CD4-positive, alpha-beta T cell treated with Interleukin-4 for 4 hours (primary cell): ENCODE measurements at regions not wholly inside any gene's neighbourhood (a gene's known extent, or its start where the extent isn't known, plus 50 kb on each side); places are given as distances from the start of the nearest gene placed in this dataset.
"Not testable (repeated sequence)": the region's sequence is repeated elsewhere in the genome, so short reads cannot be mapped to it uniquely, and the experiment has no call there.

ENCODE experiments used
- DNase-seq: peaks from one replicate; pipeline ENCODE4 v3.0.0-alpha.2; 2020

- DNase-seq = no peak
Measured at GRCh38 chr5:39779831-39780230, 355.1 kb upstream of the DAB2 start.

- DNase-seq = no peak
Measured at GRCh38 chr5:39775797-39776365, 351.1 kb upstream of the DAB2 start.

- no peak for DNase-seq
Measured at GRCh38 chr5:39775086-39775796, 350.5 kb upstream of the DAB2 start.

- DNase-seq = no peak
Measured at GRCh38 chr5:39774605-39775004, 349.8 kb upstream of the DAB2 start.

- DNase-seq = no peak
Measured at GRCh38 chr5:39772307-39772706, 347.5 kb upstream of the DAB2 start.

- DNase-seq = no peak
Measured at GRCh38 chr5:39767916-39768315, 343.1 kb upstream of the DAB2 start.

- DNase-seq = no peak
Measured at GRCh38 chr5:39765366-39765765, 340.6 kb upstream of the DAB2 start.

- DNase-seq = no peak
Measured at GRCh38 chr5:39762761-39763160, 338.0 kb upstream of the DAB2 start.

- no peak for DNase-seq
Measured at GRCh38 chr5:39761199-39761950, 336.6 kb upstream of the DAB2 start.

- no peak for DNase-seq
Measured at GRCh38 chr5:39760385-39761198, 335.8 kb upstream of the DAB2 start.

GRCh38 chr5:39759701-39760100 lies 334.9 kb upstream of the DAB2 start:
- DNase-seq = no peak

- DNase-seq = no peak
Measured at GRCh38 chr5:39758426-39758825, 333.6 kb upstream of the DAB2 start.

- no peak for DNase-seq
Measured at GRCh38 chr5:39757131-39757530, 332.4 kb upstream of the DAB2 start.

GRCh38 chr5:39755986-39756385 lies 331.2 kb upstream of the DAB2 start:
- no peak for DNase-seq

GRCh38 chr5:39755452-39755851 lies 330.7 kb upstream of the DAB2 start:
- no peak for DNase-seq

- DNase-seq = not testable (repeated sequence)
Measured at GRCh38 chr5:39753747-39754146, 329.0 kb upstream of the DAB2 start.

GRCh38 chr5:39750661-39751060 lies 325.9 kb upstream of the DAB2 start:
- no peak for DNase-seq

GRCh38 chr5:39742916-39743315 lies 318.1 kb upstream of the DAB2 start:
- no peak for DNase-seq

- DNase-seq = no peak
Measured at GRCh38 chr5:39740404-39740803, 315.6 kb upstream of the DAB2 start.

GRCh38 chr5:39732166-39732565 lies 307.4 kb upstream of the DAB2 start:
- DNase-seq = no peak

- no peak for DNase-seq
Measured at GRCh38 chr5:39730699-39731098, 305.9 kb upstream of the DAB2 start.

- no peak for DNase-seq
Measured at GRCh38 chr5:39730006-39730405, 305.2 kb upstream of the DAB2 start.

- DNase-seq = no peak
Measured at GRCh38 chr5:39726467-39726866, 301.7 kb upstream of the DAB2 start.
